ENCODE measurements at regions not wholly inside any gene's neighbourhood (a gene's known extent, or its start where the extent isn't known, plus 50 kb on each side); places are given as distances from the start of the nearest gene placed in this dataset.
A peak's percentile ranks its signal among the peaks of the same experiment; 100 is the strongest.

- DNase-seq: no peak
Measured at GRCh38 chr11:115920092-115920461, 415.9 kb upstream of the CADM1 start.

GRCh38 chr11:115919341-115920091, 415.3 kb upstream of the CADM1 start:
- DNase-seq: peak; percentile 36 to 80 (median 71)

GRCh38 chr11:115918576-115918975, 414.4 kb upstream of the CADM1 start:
- DNase-seq: peak in 3 of 4 experiments; percentile 50 to 65 (median 64)

DNA sequence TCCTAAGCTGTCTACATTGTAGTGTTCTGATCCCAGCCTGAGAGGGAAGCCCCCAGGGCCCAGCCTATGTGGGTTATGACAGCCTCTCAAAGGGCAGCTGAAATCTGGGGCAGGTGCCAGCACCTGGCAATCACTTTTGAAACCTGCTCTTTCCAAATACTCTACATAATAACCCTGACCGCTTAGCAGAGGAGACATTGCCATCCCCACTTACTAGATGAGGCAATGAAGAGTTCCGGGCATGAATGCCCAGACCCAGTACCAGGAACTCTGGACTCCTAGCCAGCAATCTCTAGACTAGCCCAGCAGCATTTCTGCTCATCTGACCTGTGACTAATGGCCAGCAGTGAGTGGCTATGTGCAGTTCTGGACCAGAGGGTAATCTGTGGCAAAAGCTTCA, 412.4 kb upstream of the CADM1 start:
- no peak for DNase-seq

GRCh38 chr11:115912484-115912945, 408.3 kb upstream of the CADM1 start:
- DNase-seq: peak; percentile 76 to 89 (median 82)

DNA sequence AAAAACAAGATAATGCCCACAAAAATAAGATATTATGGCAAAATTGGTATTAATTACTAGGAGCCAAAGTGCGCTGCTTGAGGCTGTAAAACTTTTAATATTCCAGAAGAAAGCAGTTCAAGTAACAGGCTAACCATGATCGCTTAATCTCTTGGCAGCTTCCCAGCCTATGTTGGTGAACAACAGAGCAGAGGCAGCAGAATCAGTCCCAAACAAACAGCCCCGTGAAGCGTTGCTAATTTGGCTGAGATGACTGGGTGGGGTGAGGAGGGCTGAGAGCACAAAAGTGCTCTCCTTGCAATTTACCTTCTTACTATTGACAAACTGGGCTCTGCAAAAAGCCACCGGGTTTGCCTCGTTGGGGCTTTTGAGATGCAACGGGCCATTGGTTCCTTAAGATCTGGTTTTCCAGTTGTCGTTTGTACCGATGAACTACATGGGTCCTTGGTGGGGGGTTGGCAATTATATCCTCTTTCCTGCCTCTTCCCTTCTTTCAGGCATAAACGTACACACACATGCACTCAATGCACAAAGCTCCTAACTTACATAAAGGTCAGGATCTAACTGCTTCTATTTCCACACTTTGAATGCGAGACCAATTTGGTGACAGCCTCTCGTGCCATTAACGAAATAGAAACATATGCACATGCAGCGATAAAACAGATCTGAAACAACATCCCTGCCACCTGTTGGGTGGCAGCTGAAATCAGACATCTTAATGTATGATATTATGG, 407.6 kb upstream of the CADM1 start:
- DNase-seq: no peak

- DNase-seq: no peak
Measured at GRCh38 chr11:115910379-115910778, 406.2 kb upstream of the CADM1 start.

- no peak for DNase-seq
Measured at GRCh38 chr11:115906171-115906570, 402.0 kb upstream of the CADM1 start.

- DNase-seq: peak in 1 of 4 experiments; percentile 21
Measured at GRCh38 chr11:115905341-115906000, 401.3 kb upstream of the CADM1 start.

GRCh38 chr11:115903179-115903578, 399.0 kb upstream of the CADM1 start:
- DNase-seq: no peak

- no peak for DNase-seq
Measured at GRCh38 chr11:115901069-115901468, 396.9 kb upstream of the CADM1 start.

GRCh38 chr11:115900111-115900510, 395.9 kb upstream of the CADM1 start:
- no peak for DNase-seq

DNA sequence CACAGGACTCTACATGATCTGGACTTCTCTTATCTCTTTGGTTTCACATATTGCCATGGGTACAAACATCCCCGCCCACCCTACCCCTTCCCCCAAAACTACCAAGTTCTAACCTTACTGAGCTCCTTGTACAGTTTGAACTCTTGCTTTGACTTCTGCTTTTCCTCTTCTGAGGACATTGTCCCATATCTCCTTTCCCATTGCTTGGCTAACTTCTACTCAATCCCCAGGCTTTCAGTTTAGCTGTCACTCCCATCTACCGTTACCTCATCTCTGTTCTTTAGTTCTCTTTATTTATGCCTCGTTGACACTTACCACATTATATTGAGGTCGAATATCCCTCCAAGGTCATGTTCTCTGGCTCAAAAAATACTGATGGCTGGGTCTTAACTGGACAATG, 393.5 kb upstream of the CADM1 start:
- peak in 3 of 4 experiments; percentile 29 to 55 (median 51) for DNase-seq

GRCh38 chr11:115896084-115896483, 391.9 kb upstream of the CADM1 start:
- DNase-seq: no peak

DNA sequence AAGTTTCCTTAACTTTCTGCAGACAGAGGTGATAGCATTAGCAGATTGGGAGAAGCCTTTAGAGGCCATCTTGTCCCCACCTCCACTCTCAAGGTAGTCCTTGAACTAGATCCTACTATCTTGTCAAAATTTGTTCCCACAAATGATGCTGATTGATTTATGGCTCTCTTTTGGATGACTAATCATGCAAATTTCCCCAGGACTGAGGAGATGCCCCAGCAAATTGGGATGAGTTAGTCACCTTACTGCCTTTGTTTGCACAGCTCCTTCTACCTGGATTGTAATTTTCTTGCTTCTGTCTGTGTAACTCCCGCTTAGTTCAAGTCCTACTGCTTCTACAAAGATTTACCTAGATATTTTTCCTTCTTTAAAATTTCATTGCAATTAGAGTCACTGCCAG, 391.4 kb upstream of the CADM1 start:
- no peak for DNase-seq

- no peak for DNase-seq
Measured at GRCh38 chr11:115894176-115894575, 390.0 kb upstream of the CADM1 start.

- no peak for DNase-seq
Measured at GRCh38 chr11:115893461-115894099, 389.4 kb upstream of the CADM1 start.

DNA sequence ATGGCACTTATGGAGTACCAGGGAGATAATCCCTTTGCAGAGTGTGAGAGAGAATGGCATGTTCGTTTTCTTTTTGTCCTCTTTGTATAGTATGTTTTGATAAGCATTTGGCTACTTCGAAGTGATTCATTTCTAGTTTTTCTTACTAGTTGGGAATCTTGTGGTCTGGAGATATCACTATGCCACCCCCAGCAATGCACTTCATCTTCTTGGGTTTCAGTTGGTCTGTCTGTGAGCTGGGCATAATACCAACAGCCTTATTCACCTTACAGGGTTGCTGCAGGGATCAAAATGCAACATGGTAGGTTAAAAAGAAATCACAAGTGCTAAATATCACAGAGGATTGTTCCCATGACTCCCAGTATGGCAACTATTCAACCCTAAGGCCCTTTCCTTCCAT, 387.8 kb upstream of the CADM1 start:
- DNase-seq: no peak

DNA sequence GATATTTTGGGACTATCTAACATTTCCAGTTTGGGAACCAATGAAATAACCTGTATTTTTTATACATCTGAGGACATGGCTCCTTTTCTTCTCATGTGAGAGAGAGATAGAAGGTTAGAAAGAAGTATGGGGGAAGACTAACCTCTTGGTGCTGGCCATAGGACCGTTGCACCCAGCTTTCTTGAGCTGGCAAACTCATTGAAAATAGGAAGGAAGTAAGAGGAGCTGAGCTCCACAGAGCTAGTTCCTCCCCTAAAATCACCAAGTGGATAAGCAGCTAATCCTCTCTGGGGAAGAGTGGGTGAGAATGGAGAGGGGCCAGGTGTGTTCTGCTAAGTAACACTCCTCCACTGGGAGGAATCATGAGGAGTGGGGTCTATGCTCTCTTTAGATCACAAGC, 387.4 kb upstream of the CADM1 start:
- DNase-seq: peak; percentile 20 to 58 (median 45)

GRCh38 chr11:115890500-115890899, 386.3 kb upstream of the CADM1 start:
- no peak for DNase-seq

- no peak for DNase-seq
Measured at GRCh38 chr11:115889712-115890111, 385.5 kb upstream of the CADM1 start.

GRCh38 chr11:115887727-115888126, 383.5 kb upstream of the CADM1 start:
- DNase-seq: no peak

DNA sequence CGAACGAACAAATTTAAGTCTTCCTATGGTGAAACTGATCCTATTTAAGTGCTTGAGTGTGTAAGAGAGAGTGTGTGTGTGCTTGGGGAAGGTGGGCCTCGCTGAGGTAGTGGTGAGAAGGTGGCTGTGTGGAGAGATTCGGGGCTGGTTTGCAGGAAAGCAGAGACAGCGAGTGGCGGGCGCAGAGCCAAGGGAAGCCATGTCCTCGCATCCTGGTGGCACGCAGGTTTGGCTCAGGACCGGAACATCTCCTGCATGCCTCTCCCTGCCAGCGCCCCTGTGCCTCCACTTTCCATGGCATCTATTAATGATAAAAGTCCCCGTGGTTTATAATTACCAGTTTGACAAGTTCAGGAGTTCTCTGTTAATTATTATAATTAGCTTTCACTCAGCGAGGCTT, 383.1 kb upstream of the CADM1 start:
- DNase-seq: no peak

Measured in suppressor macrophage (primary cell).